NT2/D1 (cell line): ENCODE measurements at regions not wholly inside any gene's neighbourhood (a gene's known extent, or its start where the extent isn't known, plus 50 kb on each side); places are given as distances from the start of the nearest gene placed in this dataset.

Experiments
- SUZ12 ChIP-seq: IDR thresholded peaks from 2 replicates; pipeline ENCODE4 v1.6.1; 2011; ENCODE audit not compliant: insufficient read length, insufficient read depth; ENCODE audit errors: extremely low read depth
- YY1 ChIP-seq: IDR thresholded peaks from 2 replicates; pipeline ENCODE4 v1.6.1; 2011; ENCODE audit not compliant: insufficient read length, insufficient read depth
- ZNF274 ChIP-seq: IDR thresholded peaks from 2 replicates; pipeline ENCODE4 v1.6.1; 2011; ENCODE audit warnings: mild to moderate bottlenecking, low read depth, low read length

DNA sequence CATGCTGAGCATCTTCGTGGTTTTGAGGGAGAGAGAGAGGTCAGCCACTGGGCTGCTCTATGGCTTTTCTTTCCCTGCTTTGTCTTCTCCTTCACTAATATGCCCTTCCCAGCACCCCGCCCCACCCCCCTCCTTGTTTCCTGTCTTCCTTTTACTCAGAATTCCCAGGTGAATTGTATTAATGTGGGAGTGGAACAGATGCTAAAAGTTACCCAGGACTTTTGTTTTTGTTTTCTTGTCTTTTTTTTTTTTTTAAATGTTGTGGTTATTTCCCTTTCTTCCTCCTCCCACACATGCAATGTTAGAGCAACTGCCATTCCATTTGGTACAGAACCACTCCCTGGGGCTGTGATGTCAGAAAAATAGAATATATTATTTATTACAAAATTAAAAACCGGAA is 442.7 kb upstream of the CD180 start:
- no peak for TF ChIP-seq ZNF274
- no peak for TF ChIP-seq SUZ12
- TF ChIP-seq YY1 = no peak
